ENCODE measurements at regions not wholly inside any gene's neighbourhood (a gene's known extent, or its start where the extent isn't known, plus 50 kb on each side); places are given as distances from the start of the nearest gene placed in this dataset.

DNA sequence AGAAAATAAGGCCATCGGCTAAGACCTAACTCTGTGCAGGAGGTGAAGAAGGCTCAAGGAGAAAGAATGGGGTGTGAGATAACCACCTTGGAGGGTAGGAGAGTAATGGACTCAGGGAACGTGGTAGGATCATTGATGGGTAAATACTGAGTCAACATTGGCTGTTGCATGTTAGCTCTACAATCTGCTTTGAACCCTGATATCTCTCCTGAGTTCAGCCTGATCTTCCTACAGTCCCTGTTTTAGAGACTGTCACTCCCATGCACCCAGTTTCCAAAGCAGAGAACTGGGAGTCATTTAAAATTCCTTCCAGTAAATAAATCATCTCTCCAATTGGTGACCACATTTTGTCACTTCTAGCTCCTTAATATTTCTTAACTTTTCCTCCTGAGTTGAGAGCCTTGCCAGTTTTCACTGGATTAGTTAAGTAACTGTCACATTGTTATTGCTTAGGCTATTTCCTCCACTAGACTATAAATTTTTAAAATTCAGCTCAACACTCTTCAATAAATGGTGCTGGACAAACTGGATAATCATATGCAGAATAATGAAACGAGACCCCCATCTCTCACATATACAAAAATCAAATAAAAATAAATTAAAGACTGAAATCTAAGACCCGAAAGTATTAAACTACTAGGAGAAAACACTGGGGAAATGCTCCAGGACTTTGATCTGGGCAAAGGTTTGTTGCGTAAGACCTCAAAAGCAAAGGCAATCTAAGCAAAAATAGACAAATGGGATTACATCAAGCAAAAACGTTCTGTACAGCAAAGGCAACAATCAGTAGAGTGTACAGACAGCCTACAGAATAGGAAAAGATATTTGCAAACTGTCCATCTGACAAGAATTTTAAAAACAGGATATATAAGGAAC lies 138.9 kb upstream of the TMEM170B start:
- no peaks in the 10 kb centered on the region; the same call in 1 of the 2 replicates for H3K36me3 ChIP-seq (ENCODE audit: insufficient read depth, low read length)
- no peak for TF ChIP-seq EZH2 (IDR thresholded peaks at IDR 0.05; ENCODE audit: borderline replicate concordance, low read length)
- TF ChIP-seq, protein P1, sequence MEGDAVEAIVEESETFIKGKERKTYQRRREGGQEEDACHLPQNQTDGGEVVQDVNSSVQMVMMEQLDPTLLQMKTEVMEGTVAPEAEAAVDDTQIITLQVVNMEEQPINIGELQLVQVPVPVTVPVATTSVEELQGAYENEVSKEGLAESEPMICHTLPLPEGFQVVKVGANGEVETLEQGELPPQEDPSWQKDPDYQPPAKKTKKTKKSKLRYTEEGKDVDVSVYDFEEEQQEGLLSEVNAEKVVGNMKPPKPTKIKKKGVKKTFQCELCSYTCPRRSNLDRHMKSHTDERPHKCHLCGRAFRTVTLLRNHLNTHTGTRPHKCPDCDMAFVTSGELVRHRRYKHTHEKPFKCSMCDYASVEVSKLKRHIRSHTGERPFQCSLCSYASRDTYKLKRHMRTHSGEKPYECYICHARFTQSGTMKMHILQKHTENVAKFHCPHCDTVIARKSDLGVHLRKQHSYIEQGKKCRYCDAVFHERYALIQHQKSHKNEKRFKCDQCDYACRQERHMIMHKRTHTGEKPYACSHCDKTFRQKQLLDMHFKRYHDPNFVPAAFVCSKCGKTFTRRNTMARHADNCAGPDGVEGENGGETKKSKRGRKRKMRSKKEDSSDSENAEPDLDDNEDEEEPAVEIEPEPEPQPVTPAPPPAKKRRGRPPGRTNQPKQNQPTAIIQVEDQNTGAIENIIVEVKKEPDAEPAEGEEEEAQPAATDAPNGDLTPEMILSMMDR (IDR thresholded peaks at IDR 0.05; ENCODE audit: low read length) = no peak
- H3K4me2 ChIP-seq (ENCODE audit: low read length) = no peak overlapping the region
- H3K9me2 ChIP-seq (ENCODE audit: low read depth, low read length) = no peaks in the 10 kb centered on the region
- peaks cover 5% of the 10 kb centered on the region for H3K4me1 ChIP-seq (ENCODE audit: insufficient read depth, low read length, severe bottlenecking)
- no peaks in the 10 kb centered on the region for H4K20me1 ChIP-seq (ENCODE audit: insufficient read depth, low read length)
- H3F3A ChIP-seq (ENCODE audit: insufficient read depth, low read length) = no peaks in the 10 kb centered on the region
- H3K4me3 ChIP-seq (ENCODE audit: low read depth, low read length, poor library complexity, severe bottlenecking) = no peak overlapping the region
- H3K9ac ChIP-seq (ENCODE audit: low read length) = no peak overlapping the region
- H3K27ac ChIP-seq (ENCODE audit: low read depth, low read length, poor library complexity, severe bottlenecking) = no peak overlapping the region
- no peak overlapping the region for H2AFZ ChIP-seq (ENCODE audit: low read length)
- H3K27me3 ChIP-seq (ENCODE audit: insufficient read depth, low read length) = no peaks in the 10 kb centered on the region
- no peaks in the 10 kb centered on the region for H3K9me3 ChIP-seq (ENCODE audit: low read length)
- H3K79me2 ChIP-seq (ENCODE audit: insufficient read depth, low read length) = no peaks in the 10 kb centered on the region

DNA sequence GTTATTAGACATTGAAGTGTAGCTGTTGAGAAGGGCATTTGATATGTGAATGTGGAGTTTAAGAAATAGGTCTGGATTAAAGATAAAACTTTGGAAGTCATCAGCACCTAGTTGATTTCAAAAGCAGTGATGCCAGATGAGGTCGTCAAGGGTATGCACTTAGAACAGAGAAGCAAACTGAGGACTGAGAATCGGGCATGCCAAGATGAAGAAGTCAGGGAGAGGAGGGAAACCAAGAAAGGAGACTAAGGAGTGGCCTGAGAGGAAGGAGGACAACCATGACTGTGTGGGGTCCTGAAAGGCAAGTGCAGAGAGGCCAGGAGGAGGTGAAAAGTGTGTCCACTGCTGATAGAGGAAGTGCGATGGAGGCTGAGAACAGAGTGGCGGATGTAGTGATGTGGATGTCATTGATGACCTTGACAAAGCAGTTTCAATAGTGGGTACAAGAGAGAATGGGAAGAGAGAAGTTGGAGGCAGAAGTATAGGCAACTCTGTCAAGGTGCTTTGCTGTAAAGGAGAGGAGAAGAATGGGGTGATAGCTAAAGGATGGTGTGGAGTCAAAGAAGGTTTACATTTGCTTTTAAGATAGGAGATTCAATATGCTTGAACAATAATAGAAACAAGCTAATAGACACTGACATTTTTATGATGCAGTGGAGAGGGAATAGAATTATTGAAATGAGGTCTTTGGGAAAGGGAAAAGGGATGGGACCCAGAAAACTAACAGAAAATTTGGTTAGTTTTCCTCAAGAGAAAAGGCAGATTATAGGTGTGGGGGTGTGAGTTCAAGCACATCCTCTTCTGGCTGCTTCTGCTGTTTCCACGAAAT lies 139.7 kb upstream of the TMEM170B start:
- no peaks in the 10 kb centered on the region for H3F3A ChIP-seq (ENCODE audit: insufficient read depth, low read length)
- no peaks in the 10 kb centered on the region for H3K27me3 ChIP-seq (ENCODE audit: insufficient read depth, low read length)
- no peak overlapping the region for H3K27ac ChIP-seq (ENCODE audit: low read depth, low read length, poor library complexity, severe bottlenecking)
- H2AFZ ChIP-seq (ENCODE audit: low read length) = no peak overlapping the region
- no peaks in the 10 kb centered on the region for H3K79me2 ChIP-seq (ENCODE audit: insufficient read depth, low read length)
- no peak overlapping the region for H3K4me2 ChIP-seq (ENCODE audit: low read length)
- H3K9me2 ChIP-seq (ENCODE audit: low read depth, low read length) = no peaks in the 10 kb centered on the region
- no peaks in the 10 kb centered on the region; the same call in 1 of the 2 replicates for H3K36me3 ChIP-seq (ENCODE audit: insufficient read depth, low read length)
- H3K4me1 ChIP-seq (ENCODE audit: insufficient read depth, low read length, severe bottlenecking) = peaks cover 6% of the 10 kb centered on the region
- no peaks in the 10 kb centered on the region for H3K9me3 ChIP-seq (ENCODE audit: low read length)
- no peak overlapping the region for H3K4me3 ChIP-seq (ENCODE audit: low read depth, low read length, poor library complexity, severe bottlenecking)
- H4K20me1 ChIP-seq (ENCODE audit: insufficient read depth, low read length) = no peaks in the 10 kb centered on the region
- TF ChIP-seq EZH2 (IDR thresholded peaks at IDR 0.05; ENCODE audit: borderline replicate concordance, low read length) = no peak
- TF ChIP-seq, protein P1 (IDR thresholded peaks at IDR 0.05; ENCODE audit: low read length) = no peak
- no peak overlapping the region for H3K9ac ChIP-seq (ENCODE audit: low read length)

DNA sequence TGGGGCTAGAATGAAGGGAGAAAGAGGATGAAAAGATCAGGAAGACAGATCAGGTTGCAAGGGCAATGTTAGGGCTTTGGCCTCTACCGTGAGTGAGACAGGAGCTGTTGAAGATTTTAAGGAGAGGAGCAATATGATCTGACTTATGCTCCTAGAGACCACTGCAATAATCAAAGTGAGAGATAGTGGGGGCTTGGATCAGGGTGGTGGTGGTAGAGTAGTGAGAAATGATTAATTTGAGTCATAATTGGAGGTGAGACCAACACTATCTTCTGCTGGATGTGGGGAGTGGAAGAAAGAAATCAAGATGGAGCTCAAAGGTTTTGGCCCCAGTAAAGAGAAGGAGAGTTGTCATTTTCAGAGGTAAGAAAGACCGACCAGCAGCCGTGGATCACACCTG lies 140.7 kb upstream of the TMEM170B start:
- Histone ChIP-seq H3K9me3 (ENCODE audit: low read length) (no peaks in the 10 kb centered on the region), H3K9me2 (ENCODE audit: low read depth, low read length) (no peaks in the 10 kb centered on the region), H3K4me1 (ENCODE audit: insufficient read depth, low read length, severe bottlenecking) (peaks cover 8% of the 10 kb centered on the region), H3K27ac (ENCODE audit: low read depth, low read length, poor library complexity, severe bottlenecking) (no peak overlapping the region), H3K27me3 (ENCODE audit: insufficient read depth, low read length) (no peaks in the 10 kb centered on the region), H3K9ac (ENCODE audit: low read length) (no peak overlapping the region), H4K20me1 (ENCODE audit: insufficient read depth, low read length) (no peaks in the 10 kb centered on the region), H3F3A (ENCODE audit: insufficient read depth, low read length) (no peaks in the 10 kb centered on the region), H3K4me3 (ENCODE audit: low read depth, low read length, poor library complexity, severe bottlenecking) (no peak overlapping the region), H3K36me3 (ENCODE audit: insufficient read depth, low read length) (no peaks in the 10 kb centered on the region; the same call in 1 of the 2 replicates), H3K79me2 (ENCODE audit: insufficient read depth, low read length) (no peaks in the 10 kb centered on the region), H3K4me2 (ENCODE audit: low read length) (no peak overlapping the region), H2AFZ (ENCODE audit: low read length) (no peak overlapping the region)
- TF ChIP-seq EZH2 (IDR thresholded peaks at IDR 0.05; ENCODE audit: borderline replicate concordance, low read length) = no peak
- TF ChIP-seq, protein P1 (IDR thresholded peaks at IDR 0.05; ENCODE audit: low read length) = no peak
